ENCODE measurements at regions not wholly inside any gene's neighbourhood (a gene's known extent, or its start where the extent isn't known, plus 50 kb on each side); places are given as distances from the start of the nearest gene placed in this dataset.

DNA sequence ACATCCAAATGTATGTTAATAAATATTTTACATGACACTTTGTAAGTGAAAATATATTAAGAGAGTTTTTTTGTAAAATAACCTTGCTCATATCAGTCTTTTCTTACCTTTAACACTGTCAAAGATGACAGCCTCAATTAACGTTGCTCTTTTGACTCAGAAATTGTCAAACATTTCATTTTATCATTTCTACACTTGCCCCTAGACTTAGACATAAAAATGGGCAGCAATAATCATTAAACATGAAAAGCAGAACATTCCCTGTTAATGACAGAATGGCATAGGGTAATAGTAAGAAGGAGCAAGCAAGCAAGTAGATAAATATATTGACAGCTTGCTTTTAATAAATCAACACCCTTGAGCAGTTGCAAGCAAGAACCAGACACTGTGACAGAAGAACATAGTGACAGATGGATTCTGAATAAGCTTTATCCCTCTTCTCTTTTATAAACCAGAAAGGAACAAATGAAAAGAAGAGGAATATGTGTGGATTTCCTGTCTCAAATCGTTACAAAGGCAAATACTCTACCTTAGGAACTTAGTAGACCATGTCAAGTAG, 796.0 kb upstream of the CHD1 start:
- DNase-seq (ENCODE audit: low spot score), result no peak

GRCh38 chr5:99721506-99721905, 792.7 kb upstream of the CHD1 start:
- DNase-seq (ENCODE audit: low spot score), result no peak

GRCh38 chr5:99715921-99716320, 787.1 kb upstream of the CHD1 start:
- no peak for DNase-seq (ENCODE audit: low spot score)

DNA sequence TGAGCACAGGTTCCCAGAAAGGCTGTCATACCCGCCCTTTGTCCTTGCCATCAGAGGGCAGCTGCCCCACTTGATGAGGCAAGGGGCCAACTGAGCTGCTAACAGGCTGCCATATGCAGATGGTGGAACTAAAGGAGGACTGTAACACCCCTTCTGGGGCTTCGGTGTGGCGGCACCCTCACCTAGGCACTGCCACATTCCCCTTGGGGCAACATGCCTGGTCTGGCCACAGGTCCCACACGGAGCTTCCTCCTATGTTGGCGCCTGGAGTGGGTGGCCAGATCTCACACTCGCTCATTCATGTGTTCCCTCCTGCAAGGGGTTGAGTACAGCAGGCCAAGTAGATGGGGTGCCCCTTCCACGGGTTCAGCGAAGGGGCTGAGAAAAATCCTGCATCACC, 777.4 kb upstream of the CHD1 start:
- no peak for DNase-seq (ENCODE audit: low spot score)

GRCh38 chr5:99702565-99702964, 773.8 kb upstream of the CHD1 start:
- no peak for DNase-seq (ENCODE audit: low spot score)

DNA sequence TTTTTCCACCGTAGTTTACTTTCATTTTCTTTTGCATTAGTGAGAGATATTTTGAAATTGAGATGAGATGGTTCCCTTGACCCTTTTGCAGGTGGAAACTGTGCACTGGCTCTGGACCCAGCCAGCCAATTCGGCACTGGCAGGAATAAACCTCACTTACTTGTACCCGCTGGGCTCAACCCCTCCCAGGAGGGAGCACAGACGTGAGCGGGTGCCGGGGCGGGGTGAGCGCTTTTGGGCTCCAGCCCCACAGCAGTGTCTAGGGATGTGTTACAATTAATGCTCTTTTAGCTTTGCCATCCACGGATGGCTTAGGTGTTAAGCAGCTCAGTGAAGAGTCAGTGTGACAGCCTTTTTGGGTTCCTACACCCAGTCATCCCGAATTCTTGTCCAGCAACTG, 766.1 kb upstream of the CHD1 start:
- no peak for DNase-seq (ENCODE audit: low spot score)

DNA sequence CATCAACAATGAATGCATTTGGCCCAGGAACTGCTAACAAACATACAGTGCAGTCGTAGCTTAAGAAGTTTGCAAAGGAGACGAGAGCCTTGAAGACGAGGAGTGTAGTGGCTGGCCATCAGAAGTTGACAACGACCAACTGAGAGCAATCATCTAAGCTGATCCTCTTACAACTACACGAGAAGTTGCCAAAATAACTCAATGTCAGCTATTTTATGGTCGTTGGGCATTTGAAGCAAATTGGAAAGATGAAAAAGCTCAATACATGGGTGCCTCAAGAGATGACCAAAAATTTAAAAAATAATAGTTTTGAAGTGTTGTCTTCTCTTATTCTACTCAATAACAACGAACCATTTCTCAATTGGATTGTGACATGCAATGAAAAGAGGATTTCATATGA, 757.7 kb upstream of the CHD1 start:
- no peak for DNase-seq (ENCODE audit: low spot score)

DNA sequence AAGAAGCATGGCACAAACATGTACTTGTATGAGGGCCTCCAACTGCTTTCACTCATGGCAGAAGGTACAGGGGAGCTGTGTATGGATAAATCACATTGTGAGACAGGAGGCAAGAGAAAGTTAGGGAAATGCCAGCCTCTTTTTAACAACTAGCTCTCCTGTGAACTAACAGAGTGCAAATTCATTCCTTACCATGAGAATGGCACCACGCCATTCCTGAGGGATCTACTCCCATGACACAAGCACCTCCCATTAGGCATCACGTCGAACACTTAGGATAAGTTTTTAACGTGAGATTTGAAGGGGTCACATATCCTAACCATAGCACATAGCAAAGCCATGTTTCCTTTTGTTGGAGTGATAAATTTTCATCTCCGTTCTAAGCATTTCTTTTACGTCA, 747.2 kb upstream of the CHD1 start:
- no peak for DNase-seq (ENCODE audit: low spot score)

DNA sequence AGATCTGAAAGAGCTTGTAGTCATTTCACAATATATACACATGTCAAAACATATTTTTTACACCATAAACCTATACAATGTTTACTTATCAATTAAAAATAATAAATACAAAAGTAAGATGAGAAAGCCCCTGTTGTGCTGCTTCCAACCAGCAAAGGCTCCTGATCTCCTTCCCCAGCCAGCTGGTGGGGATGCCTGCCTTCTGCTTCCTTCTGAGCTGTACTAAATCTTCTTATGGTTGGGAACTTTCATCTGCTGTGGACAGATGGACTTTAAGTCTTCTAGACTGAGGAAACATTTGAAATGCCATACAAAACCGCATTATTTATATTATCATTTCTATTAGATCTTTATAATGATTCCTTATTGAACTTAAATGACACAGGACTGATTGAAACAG, 745.3 kb upstream of the CHD1 start:
- no peak for DNase-seq (ENCODE audit: low spot score)

DNA sequence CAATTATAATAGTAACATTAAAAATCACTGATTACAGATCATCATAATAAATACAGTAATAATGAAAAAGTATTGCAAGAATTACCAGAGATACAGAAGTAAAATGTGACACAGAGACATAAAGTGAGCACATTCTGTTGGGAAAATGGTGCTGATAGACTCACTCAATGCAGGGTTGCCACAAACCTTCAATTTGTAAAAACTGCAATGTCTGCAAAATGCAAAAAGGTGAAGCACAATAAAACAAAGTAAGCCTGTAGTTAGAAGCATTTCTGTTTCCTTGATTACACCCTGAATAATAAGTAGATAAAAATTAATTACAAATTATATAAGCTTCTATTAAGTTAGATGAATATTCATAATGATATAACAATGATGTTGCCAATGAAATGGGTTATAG, 736.2 kb upstream of the CHD1 start:
- no peak for DNase-seq (ENCODE audit: low spot score)

- no peak for DNase-seq (ENCODE audit: low spot score)
These were observed 722.5 kb upstream of the CHD1 start for GRCh38 chr5:99651298-99651697.

DNA sequence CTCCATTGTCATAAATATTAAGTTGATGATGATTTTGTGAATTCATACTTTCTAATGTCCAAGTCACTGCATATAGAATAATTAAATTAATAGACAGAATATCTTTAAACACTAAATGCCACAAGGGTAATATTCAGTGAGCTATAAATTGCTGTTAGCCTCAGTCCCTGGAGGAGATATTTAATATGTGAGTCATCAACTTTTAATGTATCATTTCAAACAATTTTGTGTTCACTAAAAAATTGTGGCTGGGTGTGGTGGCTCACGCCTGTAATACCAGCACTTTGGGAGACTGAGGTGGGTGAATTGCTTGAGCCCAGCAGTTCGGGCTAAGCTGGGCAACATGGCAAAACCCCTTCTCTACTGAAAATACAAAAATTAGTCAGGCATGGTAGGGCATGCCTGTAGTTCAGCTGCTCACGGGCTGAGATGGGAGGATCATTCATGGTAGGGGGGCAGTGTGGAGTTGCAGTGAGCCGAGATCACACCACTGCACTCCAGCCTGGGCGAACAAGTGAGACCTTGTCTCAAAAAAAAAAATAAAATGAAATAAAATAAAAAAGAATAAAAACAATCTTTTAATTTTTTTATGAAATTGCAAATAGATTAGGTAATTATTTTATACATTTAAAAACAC, 717.3 kb upstream of the CHD1 start:
- no peak for DNase-seq (ENCODE audit: low spot score)

DNA sequence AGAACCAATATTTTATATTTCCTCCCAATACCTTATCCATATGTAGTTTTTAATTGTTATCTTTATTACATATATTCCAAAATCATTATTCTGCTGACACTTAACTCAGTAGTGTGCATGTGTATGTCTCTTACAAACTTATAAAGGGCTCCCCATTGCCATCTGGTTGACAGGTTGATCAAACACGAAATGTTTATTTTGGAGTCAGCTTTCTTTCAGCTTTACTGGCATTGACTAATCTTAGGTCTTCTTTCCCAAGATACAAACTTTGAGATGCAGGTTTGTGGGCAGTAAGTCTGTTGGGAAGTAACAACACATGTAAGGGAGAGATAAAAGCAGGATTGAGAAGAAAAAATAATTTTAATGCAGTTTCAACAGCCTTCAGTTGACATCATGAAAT, 716.0 kb upstream of the CHD1 start:
- DNase-seq (ENCODE audit: low spot score), result no peak

- no peak for DNase-seq (ENCODE audit: low spot score)
These were observed 711.8 kb upstream of the CHD1 start for GRCh38 chr5:99640646-99641045.

- DNase-seq (ENCODE audit: low spot score), result no peak
These were observed 711.1 kb upstream of the CHD1 start for GRCh38 chr5:99639905-99640304.

GRCh38 chr5:99636663-99637062, 707.9 kb upstream of the CHD1 start:
- no peak for DNase-seq (ENCODE audit: low spot score)

DNA sequence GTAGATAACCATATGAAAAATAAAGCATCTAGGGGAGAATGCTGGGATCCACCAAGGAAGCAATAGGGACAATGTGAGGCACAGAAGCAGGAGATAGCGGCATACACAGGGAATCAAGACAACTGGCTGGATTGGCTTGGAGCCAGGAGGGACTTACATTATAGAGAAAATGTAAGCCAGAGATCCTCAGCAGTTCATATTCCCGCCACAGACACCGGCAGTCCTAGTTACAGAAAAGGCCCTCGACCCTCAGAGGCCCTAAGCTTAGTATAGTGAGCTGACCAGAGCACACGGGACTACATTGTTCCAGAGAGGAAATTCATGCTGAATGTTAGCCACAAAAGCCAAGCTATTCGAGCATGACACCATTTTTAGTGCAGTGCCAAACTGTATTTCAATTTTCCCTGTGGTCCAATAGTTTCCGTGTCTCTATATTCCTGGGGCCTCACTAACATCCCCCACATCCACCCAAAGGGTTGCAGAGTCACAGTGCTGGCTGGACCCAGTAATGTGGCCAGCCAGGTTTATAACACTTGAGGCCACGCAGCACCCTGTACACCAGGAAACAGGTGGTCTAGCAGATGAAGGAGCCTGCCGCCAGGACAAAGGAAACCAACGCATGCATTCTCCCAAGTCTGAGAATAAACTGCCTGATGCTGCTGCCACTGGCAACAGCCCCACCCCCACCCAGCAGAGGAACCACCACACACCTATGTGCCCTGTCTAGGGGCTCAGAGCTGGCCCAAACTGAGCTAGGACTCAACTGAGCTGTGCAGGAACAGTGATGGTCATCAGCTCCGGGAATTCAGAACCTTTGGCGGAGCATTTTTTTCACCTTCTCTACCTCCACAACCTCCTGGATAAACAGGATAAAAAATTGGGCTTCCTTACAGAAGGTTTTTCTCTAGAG, 693.2 kb upstream of the CHD1 start:
- DNase-seq (ENCODE audit: low spot score), result no peak

DNA sequence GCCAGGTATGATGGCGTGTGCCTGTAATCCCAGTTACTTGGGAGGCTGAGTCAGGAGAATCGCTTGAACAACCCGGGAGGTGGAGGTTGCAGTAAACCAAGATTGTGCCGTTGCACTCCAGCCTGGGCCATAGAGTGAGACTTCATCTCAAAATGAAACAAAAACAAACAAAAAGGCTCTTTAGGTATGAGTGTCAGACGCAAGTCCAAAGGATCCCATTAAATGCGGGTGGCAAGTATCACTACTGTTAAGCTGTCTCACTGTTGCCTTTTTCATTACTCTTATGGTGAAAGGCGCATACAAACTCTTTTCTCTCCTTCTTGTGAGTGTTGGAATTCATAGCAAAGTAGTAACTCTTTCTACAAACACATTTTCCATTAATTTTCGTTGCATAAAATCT, 688.5 kb upstream of the CHD1 start:
- DNase-seq (ENCODE audit: low spot score), result no peak

DNA sequence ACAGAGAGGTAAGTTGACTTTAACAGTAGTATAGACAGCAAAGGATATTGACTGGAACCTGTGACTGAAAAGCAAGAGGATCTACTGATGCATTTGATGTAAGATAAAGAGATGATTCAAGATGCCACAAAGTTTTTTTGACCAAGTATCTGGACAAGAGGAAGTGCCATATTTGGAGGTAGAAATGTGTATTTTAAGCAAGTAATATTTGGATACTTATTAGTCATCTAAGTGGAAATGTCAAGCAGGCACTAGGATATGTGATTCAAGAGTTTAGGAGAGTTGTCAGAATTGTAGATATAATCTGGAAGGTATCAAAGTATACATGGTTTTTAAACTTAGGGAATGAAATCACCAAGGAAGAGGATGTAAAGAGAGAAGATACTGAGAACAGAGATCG, 686.1 kb upstream of the CHD1 start:
- no peak for DNase-seq (ENCODE audit: low spot score)

DNA sequence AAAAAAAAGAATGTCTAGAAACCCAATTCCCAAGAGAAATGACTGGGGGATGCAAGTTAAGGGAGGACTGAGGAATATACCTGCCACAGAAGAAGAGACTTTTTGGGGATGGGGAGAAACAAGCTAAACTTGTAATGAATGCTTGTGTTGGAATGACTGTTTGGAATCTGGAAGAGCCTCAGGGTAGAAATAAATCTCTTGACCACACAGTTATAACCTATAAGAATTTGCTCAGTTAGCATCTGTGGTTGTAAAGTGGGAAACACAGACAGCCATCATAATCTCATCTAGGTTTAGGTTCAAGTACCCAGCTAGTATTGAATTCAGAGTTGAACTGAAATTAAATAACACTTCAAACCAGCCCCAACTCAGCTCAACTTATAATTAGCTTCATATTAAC, 678.3 kb upstream of the CHD1 start:
- DNase-seq (ENCODE audit: low spot score), result no peak

GRCh38 chr5:99605904-99606303, 677.1 kb upstream of the CHD1 start:
- no peak for DNase-seq (ENCODE audit: low spot score)

DNA sequence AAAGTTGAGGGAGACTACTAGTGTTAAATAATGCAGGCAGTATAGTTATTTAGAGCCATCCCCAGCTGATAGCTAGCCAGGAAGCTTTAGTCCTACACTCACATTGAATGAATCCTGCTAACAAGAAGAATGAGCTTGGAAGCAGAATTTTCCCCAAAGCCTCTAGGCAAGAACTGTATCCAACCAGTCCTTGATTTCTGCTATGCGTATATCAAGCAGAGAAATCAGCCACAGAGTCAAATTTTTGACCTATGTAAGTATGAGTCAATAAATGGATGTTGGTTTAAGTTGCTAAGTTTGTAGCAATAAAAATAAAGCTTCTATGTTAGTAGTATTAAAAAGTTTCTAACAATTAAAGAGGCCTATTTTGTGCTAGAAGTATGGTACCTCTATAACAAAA, 672.1 kb upstream of the CHD1 start:
- DNase-seq (ENCODE audit: low spot score), result no peak

DNA sequence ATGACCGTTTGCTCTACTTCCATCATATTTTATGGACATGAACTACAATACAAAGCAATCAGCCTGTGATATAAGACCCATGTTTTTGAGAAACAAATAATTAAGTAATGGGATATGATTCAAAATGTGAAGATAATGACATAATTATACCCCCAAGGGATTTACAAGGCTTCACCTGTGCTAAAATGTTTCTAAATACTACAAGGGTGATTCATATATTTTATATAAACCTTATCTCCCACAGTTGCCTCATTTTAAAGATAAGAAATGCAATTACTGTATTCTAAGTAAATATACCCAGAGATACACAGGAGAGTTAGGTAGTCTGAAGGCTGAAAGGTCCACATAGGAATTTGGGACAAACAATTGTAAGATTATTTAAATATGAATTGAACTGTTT, 662.0 kb upstream of the CHD1 start:
- DNase-seq (ENCODE audit: low spot score), result no peak

- no peak for DNase-seq (ENCODE audit: low spot score)
These were observed 660.6 kb upstream of the CHD1 start for GRCh38 chr5:99589424-99589823.

Data from CD4-positive, alpha-beta T cell treated with Interleukin-6 at 100 ng/mL for 8 hours (primary cell).